ENCODE measurements at regions not wholly inside any gene's neighbourhood (a gene's known extent, or its start where the extent isn't known, plus 50 kb on each side); places are given as distances from the start of the nearest gene placed in this dataset.

- no peak for TF ChIP-seq CTCF (IDR thresholded peaks at IDR 0.05; ENCODE audit: insufficient read depth, low read length, poor library complexity, severe bottlenecking)
- no peak for TF ChIP-seq EZH2phosphoT487 (conservative IDR thresholded peaks at IDR 0.05; ENCODE audit: low read length)
Measured at GRCh38 chr22:34743110-34743751, 322.7 kb upstream of the ISX start.

Measured in SU-DHL-6 (cell line).